ENCODE measurements at regions not wholly inside any gene's neighbourhood (a gene's known extent, or its start where the extent isn't known, plus 50 kb on each side); places are given as distances from the start of the nearest gene placed in this dataset.

GRCh38 chr5:106966686-106967315, 703.9 kb downstream of the EFNA5 start:
- no peak overlapping the region for H3K4me2 ChIP-seq
- no peaks in the 10 kb centered on the region for H4K20me1 ChIP-seq (ENCODE audit: insufficient read depth)
- no peak overlapping the region for H3K27ac ChIP-seq (ENCODE audit: low read depth in 2 of 2, low read length in 1 of 2)
- WGBS (ENCODE audit: low lambda C conversion rate), result 82% methylated on average over 4 of the region's 4 CpGs
- H3F3A ChIP-seq (replicated peaks; ENCODE audit: insufficient read depth), result no peaks in the 10 kb centered on the region
- CTCF ChIA-PET, result no interaction called here
- H3K4me3 ChIP-seq (ENCODE audit: low read depth in 2 of 2, low read length in 1 of 2), result no peak overlapping the region
- H3K79me2 ChIP-seq (ENCODE audit: insufficient read depth), result no peaks in the 10 kb centered on the region
- no peak overlapping the region for H2AFZ ChIP-seq (ENCODE audit: low read depth)
- H3K27me3 ChIP-seq (ENCODE audit: insufficient read depth), result no peaks in the 10 kb centered on the region
- H3K9me3 ChIP-seq, result no peaks in the 10 kb centered on the region
- DNase-seq, result no peak
- H3K36me3 ChIP-seq (replicated peaks in 1 of 2; ENCODE audit: control insufficient read depth in 1 of 2, insufficient read depth in 2 of 2, low read length in 1 of 2), result no peaks in the 10 kb centered on the region
- POLR2A ChIA-PET, result no interaction called here
- no peaks in the 10 kb centered on the region for H3K4me1 ChIP-seq (ENCODE audit: control insufficient read depth in 1 of 2, insufficient read depth in 2 of 2, low read depth in 1 of 2, low read length in 1 of 2)
- no peak overlapping the region for H3K9ac ChIP-seq
- TF ChIP-seq SIN3A (IDR thresholded peaks at IDR 0.05; ENCODE audit: borderline replicate concordance, low read depth, low read length), result no peak
- TF ChIP-seq CTCF (IDR thresholded peaks at IDR 0.05), result no peak
- no peak for TF ChIP-seq TEAD4 (IDR thresholded peaks at IDR 0.05; ENCODE audit: borderline replicate concordance, insufficient read depth)
- no peak for TF ChIP-seq RFX5 (IDR thresholded peaks at IDR 0.05; ENCODE audit: low read length)
- TF ChIP-seq MEF2A (IDR thresholded peaks at IDR 0.05; ENCODE audit: borderline replicate concordance, low read depth), result no peak
- no peak for TF ChIP-seq GABPA (IDR thresholded peaks at IDR 0.05; ENCODE audit: low read depth)
- no peak for TF ChIP-seq RXRA (IDR thresholded peaks at IDR 0.05; ENCODE audit: borderline replicate concordance, low read depth)
- no peak for TF ChIP-seq POLR2AphosphoS5 (IDR thresholded peaks at IDR 0.05; ENCODE audit: low read depth, low read length)
- no peak for TF ChIP-seq GATA2 (CRISPR knock-in tag; IDR thresholded peaks at IDR 0.05)
- TF ChIP-seq EP300 (IDR thresholded peaks at IDR 0.05; ENCODE audit: borderline replicate concordance in 1 of 2, low read depth in 1 of 2, low read length in 1 of 2), result no peak
- TF ChIP-seq ZBTB33 (IDR thresholded peaks at IDR 0.05; ENCODE audit: borderline replicate concordance, low read depth), result no peak
- TF ChIP-seq CHD2 (IDR thresholded peaks at IDR 0.05; ENCODE audit: low read length, partially characterized antibody), result no peak
- no peak for TF ChIP-seq FOXJ3 (CRISPR knock-in tag; IDR thresholded peaks at IDR 0.05)
- H3K9me2 ChIP-seq, result no peaks in the 10 kb centered on the region

GRCh38 chr5:106964132-106964531, 706.6 kb downstream of the EFNA5 start:
- CTCF ChIA-PET, result no interaction called here
- 73% methylated on average over 1 of the region's 1 CpG for WGBS (ENCODE audit: low lambda C conversion rate)
- Histone ChIP-seq H3F3A (replicated peaks; ENCODE audit: insufficient read depth) (no peaks in the 10 kb centered on the region), H3K4me3 (ENCODE audit: low read depth in 2 of 2, low read length in 1 of 2) (no peak overlapping the region), H3K9ac (no peak overlapping the region), H3K9me3 (no peaks in the 10 kb centered on the region), H4K20me1 (ENCODE audit: insufficient read depth) (no peaks in the 10 kb centered on the region), H3K27ac (ENCODE audit: low read depth in 2 of 2, low read length in 1 of 2) (no peak overlapping the region), H3K9me2 (no peaks in the 10 kb centered on the region), H3K4me1 (ENCODE audit: control insufficient read depth in 1 of 2, insufficient read depth in 2 of 2, low read depth in 1 of 2, low read length in 1 of 2) (no peaks in the 10 kb centered on the region), H3K27me3 (ENCODE audit: insufficient read depth) (no peaks in the 10 kb centered on the region), H2AFZ (ENCODE audit: low read depth) (no peak overlapping the region), H3K36me3 (replicated peaks in 1 of 2; ENCODE audit: control insufficient read depth in 1 of 2, insufficient read depth in 2 of 2, low read length in 1 of 2) (no peaks in the 10 kb centered on the region), H3K4me2 (no peak overlapping the region), H3K79me2 (ENCODE audit: insufficient read depth) (no peaks in the 10 kb centered on the region)
- POLR2A ChIA-PET, result no interaction called here
- no peak for DNase-seq
- no peak for TF ChIP-seq RCOR1 (IDR thresholded peaks at IDR 0.05; ENCODE audit: low read length)
- TF ChIP-seq JUND (IDR thresholded peaks at IDR 0.05), result no peak
- no peak for TF ChIP-seq RXRA (IDR thresholded peaks at IDR 0.05; ENCODE audit: borderline replicate concordance, low read depth)
- no peak for TF ChIP-seq NFIC (IDR thresholded peaks at IDR 0.05; ENCODE audit: borderline replicate concordance)
